GM18867 (cell line): ENCODE measurements at regions not wholly inside any gene's neighbourhood (a gene's known extent, or its start where the extent isn't known, plus 50 kb on each side); places are given as distances from the start of the nearest gene placed in this dataset.
A peak's percentile ranks its signal among the peaks of the same experiment; 100 is the strongest.

Experiments used
- ATAC-seq: cut with Tn5 transposase; IDR thresholded peaks from one replicate; pipeline ENCODE4 v1.9.1; 2021; ENCODE audit warnings: mild to moderate bottlenecking, moderate library complexity; ENCODE audit not compliant: unreplicated experiment

DNA sequence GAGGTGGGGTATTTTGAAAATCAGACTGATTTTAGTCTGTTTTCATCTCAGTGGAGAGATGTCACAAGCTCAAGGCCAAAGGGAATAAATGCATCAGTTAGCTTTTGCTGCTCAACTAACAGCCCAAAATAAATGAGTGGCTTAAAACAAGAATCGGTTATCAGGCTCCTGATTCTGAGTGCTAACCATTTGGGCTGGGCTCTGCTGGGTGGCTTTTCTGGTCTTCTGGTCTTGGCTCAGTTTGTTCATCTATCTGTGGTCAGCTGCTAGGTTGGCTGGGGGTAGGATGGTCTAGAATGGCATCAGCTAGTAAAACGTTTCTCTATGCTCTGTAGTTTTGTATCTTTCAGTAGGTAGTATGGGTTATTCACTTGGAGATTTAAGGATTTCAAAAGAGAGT is 357.5 kb upstream of the JAG1 start:
- ATAC-seq, result no peak

DNA sequence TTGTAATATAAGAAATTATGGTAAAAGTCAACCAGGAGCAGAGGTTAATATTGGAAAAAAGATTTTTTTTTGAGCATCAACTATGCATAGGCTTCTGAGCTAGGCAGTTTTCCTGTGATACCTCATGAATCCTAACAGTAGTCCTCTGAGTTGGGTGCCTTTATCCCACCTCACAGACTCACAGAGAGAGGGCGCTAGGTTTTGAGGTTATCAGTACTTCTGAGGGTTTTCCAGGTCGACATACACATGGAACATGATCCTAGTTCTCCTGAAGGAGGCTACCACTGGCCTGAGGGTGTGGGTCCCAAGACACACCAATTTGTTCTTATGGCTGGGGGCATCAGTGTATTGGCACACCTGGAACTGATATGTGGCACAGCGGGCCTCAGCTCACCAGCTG is 358.8 kb upstream of the JAG1 start:
- ATAC-seq, result no peak

GRCh38 chr20:11034025-11034424 is 360.2 kb upstream of the JAG1 start:
- no peak for ATAC-seq

DNA sequence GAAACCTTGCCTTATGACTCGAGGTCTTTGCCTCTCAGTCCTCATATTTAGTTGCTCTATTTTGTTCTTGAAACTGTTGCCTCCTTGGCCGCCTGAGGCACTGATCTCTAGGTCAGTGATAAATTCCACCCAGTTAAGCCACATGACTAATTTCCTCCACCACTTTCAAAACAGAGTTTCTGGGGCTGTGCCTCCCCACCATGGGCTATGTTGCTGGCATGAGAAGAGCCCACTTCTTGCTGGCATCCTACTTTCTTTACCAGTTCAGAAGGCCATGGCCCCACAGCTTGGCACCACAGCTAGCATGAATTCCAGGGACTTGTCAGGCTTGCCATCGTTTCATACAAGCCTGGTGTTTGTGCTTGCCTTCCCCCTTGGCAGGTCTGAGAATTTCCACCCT is 361.4 kb upstream of the JAG1 start:
- no peak for ATAC-seq

- ATAC-seq, result no peak
Measured at GRCh38 chr20:11041396-11041795, 367.6 kb upstream of the JAG1 start.

GRCh38 chr20:11043001-11043400 is 369.2 kb upstream of the JAG1 start:
- no peak for ATAC-seq

DNA sequence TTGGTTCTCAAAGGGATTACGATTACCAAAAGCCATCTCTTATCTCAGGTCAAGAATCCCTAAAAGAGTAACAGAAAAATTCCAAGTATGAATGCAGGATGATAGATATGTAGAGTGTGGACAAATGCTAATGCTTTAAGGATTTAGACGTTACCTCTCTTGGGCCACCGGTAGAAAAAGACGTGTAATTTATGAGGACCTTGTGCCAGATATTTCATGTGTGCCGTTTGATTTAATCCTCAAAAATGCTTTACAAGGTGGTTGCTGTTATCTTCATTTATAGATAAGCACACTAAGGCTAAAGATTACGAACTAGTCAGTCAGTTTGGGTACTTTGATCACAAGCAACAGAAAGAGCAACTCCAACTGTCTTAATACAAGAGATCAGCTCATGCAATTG is 370.8 kb upstream of the JAG1 start:
- no peak for ATAC-seq

GRCh38 chr20:11045412-11046175 is 371.8 kb upstream of the JAG1 start:
- ATAC-seq, result no peak

DNA sequence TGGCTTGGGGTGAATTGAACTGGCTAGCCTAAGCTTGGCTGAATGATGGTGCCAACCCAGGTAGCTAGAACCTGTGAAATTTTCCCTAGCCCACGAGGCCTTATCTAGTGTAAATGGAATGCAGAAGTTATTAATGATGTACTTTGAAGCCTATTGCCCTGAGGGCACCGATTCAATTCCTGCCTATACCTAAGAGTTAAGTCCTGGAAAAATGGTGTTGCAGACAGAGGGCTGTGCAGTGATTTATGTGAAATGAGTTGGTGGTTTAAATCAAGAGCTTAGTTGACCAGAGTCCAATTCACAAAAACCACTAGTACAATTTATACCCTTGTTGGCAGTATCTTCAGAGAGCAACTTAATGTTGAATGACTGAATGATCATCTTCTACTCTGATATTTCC is 373.8 kb upstream of the JAG1 start:
- ATAC-seq, result no peak

GRCh38 chr20:11048739-11049138 is 374.9 kb upstream of the JAG1 start:
- ATAC-seq, result no peak

GRCh38 chr20:11050350-11050749 is 376.6 kb upstream of the JAG1 start:
- ATAC-seq, result no peak

DNA sequence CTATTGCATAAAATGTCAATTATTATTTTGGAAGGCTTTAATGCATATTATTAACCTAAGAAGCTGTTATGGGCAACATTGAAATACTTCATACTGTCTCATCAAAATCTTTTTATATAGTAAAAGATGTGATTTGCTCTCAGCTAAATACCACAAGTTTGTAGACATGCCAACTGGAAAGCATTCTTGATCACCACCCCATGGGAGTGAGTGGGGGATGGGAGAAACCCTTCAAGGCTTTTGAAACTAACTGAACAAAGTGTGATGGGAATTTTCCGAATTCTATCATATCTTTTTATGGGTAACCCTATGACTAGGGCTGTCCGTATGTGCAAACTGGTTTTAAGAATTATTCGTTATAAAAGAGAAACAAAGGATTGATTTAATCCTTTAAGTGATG is 377.3 kb upstream of the JAG1 start:
- no peak for ATAC-seq

DNA sequence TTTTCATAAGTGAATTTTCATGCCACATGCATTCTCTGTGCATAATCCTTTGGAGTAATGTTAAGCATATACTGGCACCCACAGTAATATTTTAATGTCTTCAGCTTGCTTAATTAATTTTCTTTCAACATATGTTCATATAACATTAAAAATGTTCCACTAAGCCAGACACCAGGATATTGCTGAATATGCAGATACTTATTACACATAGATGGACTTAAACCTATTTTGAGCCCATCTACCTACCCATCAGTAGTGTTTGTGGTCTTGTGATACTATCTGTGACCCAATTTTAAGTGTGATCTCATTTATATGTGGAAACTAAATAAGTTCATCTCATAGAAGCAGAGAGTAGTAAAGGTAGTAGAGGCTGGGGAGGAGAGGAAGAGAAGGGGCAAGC is 379.5 kb upstream of the JAG1 start:
- no peak for ATAC-seq

- ATAC-seq, result no peak
Measured at GRCh38 chr20:11054266-11054993, 380.6 kb upstream of the JAG1 start.

DNA sequence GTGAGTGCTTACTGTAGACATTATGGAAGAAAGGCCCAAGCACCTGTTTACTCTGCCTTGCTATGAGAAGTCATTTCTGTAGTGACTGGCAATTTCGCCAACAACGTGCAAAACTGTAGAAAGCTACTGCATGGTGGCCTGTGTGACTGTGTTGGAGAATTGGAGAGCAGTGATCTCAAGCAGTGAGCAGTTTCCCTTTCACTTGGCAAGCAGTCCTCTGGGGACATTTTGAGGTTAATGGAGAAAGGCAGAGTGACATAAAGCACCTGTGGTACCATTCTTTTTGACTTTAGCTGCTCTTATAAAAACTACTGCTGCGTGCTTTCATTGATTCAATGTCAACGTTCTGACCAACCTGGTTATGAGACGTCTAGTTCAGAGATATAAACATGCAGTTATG is 382.6 kb upstream of the JAG1 start:
- ATAC-seq, result peak; percentile 87

DNA sequence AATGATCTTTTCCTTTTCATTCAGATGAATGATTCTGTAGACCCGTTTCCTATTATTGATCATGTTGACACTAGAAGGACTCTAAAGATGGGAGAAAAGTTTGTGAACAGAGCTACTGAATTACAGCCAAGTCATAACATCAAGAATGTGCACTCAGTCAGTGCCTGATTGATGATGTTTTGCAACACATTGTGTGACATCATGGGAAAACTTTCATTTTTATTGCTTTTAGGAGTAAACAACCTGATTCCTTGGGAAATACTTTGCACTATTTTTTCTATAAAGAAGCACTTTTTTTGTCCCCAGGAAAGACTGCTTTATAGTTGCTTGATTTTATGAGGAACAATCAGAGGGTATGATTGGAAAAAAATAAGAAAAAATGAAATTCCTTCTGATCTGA is 383.8 kb upstream of the JAG1 start:
- ATAC-seq, result no peak

DNA sequence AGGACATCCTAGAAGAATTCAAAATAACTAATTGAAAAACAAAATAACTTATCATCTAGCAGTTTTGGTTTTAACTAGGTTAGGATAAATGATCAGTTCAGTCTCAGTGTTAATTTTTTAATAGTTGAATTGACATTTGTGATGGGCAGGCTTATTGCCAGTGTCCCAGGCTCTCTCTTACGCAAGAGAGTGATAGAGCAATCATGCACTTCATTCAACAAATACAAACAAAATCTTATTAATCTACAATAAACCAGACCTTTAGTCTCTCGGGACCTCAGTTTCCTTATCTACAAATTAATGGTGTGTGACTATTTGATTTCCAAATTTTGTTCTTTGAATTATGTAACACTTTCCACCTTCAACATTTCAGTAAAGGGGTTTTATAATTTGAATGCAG is 385.9 kb upstream of the JAG1 start:
- no peak for ATAC-seq

DNA sequence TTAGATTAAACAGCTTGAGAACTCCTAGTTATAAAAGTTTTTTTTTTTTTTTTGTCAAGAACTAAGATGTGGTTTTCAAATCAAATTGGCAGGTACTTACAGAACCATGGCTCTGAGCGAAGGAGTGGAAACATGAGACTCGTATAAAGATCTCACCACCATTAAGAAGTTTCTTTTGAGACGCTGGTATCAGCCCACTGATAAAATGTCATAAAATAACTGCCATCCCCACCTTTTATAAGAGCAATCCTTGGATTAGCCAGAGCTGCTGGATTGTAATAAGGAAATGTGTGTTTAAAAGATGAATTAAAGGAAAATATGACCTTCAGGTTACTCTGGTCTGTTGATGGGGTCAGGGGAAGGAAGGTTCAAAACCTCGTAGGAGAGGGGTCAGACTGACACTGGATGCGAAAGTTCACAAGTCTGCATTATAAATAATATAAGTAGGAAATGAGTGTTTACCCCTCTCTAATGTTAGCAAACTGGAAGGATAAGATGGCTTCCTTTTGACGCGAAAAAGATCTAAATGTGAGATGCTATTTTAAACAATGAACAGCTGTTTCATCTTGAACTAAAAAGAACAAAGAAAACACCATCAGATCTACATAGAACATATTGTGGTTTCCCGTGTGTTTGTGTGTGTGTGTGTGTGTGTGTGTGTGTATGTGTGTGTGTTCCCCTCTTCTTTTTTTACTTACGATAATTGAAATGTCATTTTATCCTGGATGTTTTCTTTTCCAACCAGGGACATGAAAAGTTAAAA is 386.8 kb upstream of the JAG1 start:
- ATAC-seq, result no peak

DNA sequence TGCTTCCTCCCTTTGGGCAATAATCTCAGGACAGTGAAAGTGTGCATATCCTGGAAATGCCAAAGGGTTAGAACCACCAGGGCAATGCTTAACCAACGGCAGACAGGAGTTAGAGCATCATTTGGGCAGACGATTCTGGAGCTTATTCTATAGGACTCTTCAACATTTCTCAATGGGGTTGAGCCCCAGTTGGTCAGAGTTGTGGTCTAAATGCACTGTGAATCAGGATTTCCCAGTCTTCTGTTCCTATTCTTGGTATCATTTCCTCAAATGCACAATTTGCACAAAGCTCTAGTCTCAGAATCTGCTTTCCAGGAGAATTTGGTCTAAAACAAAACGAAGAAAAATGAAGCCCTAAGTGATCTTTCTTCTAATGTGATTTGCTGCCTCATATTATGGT is 389.6 kb upstream of the JAG1 start:
- no peak for ATAC-seq

DNA sequence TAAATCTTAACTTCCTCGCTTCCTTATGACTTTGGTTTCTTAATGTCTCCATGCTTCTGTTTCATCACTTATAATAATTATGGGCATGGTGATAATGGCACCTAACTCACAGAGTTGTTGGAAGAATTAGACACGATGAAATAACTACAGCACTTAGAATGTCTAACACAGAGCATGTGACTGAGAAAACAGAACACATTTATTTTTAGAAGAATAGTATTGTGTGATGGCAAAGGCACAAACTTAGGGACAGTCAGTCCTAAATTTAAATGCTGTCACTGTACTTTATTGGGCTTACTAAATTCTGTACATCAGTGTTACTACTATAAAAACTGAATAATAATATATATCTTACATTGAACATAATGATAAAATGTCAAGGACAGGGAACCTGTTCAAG is 391.1 kb upstream of the JAG1 start:
- no peak for ATAC-seq

- no peak for ATAC-seq
Measured at GRCh38 chr20:11067359-11067758, 393.6 kb upstream of the JAG1 start.

- ATAC-seq, result no peak
Measured at GRCh38 chr20:11072982-11073381, 399.2 kb upstream of the JAG1 start.
